Vagina (tissue), 2 donors: ENCODE measurements at regions not wholly inside any gene's neighbourhood (a gene's known extent, or its start where the extent isn't known, plus 50 kb on each side); places are given as distances from the start of the nearest gene placed in this dataset.

Experiments
- POLR2A ChIP-seq, 2 donors: fragments of 450-650 bp; IDR thresholded peaks; one replicate each; pipeline ENCODE4 v1.6.1; 2017; ENCODE audit warnings: antibody characterized with exemption in 2 of 2, mild to moderate bottlenecking in 2 of 2, moderate library complexity in 2 of 2
- TF ChIP-seq, protein P1 (sequence below), 3 experiments: fragments of 450-650 bp in 2 of 3; fragments of 200-600 bp in 1 of 3; sonication (generic) in 1 of 3; IDR thresholded peaks; one replicate each; pipeline ENCODE4 v1.5.1; 2017 to 2019; ENCODE audit warnings: antibody characterized with exemption in 3 of 3, mild to moderate bottlenecking in 2 of 3, moderate library complexity in 2 of 3

DNA sequence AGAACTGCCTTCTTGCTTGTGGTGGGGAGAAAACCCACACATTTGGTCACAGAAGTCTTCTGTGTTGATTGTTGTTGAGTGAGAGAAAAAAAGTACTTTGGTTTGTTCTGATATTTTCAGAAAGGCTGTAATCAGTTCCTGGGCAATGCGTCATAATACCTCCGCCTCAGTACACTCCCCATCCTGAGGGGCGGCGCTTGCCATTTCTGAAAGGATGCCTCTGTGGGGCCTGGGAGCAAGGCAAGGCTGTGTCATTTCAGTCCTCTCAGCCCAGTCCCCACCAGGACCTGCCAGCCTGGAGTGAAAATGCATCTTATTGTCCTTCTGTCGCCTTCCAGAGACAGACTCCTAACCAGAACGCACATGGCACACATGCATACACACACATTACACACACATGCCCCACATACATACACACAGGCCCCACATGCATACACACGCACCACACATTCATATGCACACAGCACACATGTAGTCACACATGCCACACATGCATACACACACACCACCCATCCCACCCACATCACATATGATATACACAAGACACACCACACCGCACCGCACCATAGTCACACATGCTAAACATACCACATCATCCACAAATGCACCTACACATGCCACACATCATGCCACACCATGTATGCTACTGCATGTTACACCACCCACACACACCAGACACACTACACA, 90.0 kb downstream of the CXCL12 start:
- TF ChIP-seq, protein P1, sequence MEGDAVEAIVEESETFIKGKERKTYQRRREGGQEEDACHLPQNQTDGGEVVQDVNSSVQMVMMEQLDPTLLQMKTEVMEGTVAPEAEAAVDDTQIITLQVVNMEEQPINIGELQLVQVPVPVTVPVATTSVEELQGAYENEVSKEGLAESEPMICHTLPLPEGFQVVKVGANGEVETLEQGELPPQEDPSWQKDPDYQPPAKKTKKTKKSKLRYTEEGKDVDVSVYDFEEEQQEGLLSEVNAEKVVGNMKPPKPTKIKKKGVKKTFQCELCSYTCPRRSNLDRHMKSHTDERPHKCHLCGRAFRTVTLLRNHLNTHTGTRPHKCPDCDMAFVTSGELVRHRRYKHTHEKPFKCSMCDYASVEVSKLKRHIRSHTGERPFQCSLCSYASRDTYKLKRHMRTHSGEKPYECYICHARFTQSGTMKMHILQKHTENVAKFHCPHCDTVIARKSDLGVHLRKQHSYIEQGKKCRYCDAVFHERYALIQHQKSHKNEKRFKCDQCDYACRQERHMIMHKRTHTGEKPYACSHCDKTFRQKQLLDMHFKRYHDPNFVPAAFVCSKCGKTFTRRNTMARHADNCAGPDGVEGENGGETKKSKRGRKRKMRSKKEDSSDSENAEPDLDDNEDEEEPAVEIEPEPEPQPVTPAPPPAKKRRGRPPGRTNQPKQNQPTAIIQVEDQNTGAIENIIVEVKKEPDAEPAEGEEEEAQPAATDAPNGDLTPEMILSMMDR (IDR thresholded peaks at IDR 0.05): no peak
- no peak for TF ChIP-seq POLR2A (IDR thresholded peaks at IDR 0.05)
